K562 (cell line): ENCODE measurements at regions not wholly inside any gene's neighbourhood (a gene's known extent, or its start where the extent isn't known, plus 50 kb on each side); places are given as distances from the start of the nearest gene placed in this dataset.

Experiments used
- ATAC-seq: fragments of 200-7000 bp; cut with Tn5 transposase; 3 replicates; pipeline ENCODE4 v1.9.1; 2020; ENCODE audit warnings: moderate library complexity
- BruUV-seq: library from RNA; stranded (reverse); fragments of 400-500 nt; replicated peaks from 2 replicates; lab custom pipeline; 2021; lab: Mats Ljungman, UMichigan
- CTCF ChIA-PET: fragments of 300-600 bp; formaldehyde crosslinking; extraction: SDS; loops from one replicate; lab custom pipeline; 2021; ENCODE audit warnings: low intra/inter-chr PET ratio; lab: Yijun Ruan, JAX
- POLR2A ChIA-PET: fragments of 300-600, 350-650 bp; sonication (Branson Sonifier 250); formaldehyde crosslinking; extraction: SDS; loops from one replicate; lab custom pipeline; 2021; ENCODE audit warnings: antibody characterized with exemption, inconsistent platforms; lab: Yijun Ruan, JAX
- DNase-seq, 4 experiments: peaks; one replicate each; pipeline versions ENCODE4 v3.0.0 to v3.0.0-alpha.2; 2011 to 2018; ENCODE audit warnings: low spot score in 3 of 4, mixed read lengths in 3 of 4; ENCODE audit errors: extremely low read depth in 1 of 4
- FAIRE-seq: peaks from 2 replicates; lab custom pipeline; 2011; peaks lifted over from hg19 to GRCh38; lab: Jason Lieb, UNC
- H2AFZ ChIP-seq: 2 replicates; pipeline ENCODE4 v1.6.0; 2011; ENCODE audit warnings: low read depth, low read length, control low read depth, inconsistent platforms
- H3K27ac ChIP-seq: fragments of 200-600 bp; 3 replicates; pipeline ENCODE4 v1.8.0; 2011; ENCODE audit warnings: low read depth, mild to moderate bottlenecking, control low read depth, inconsistent platforms, low read length, moderate library complexity, mixed read lengths; ENCODE audit errors: extremely low read depth
- H3K27me3 ChIP-seq, 2 experiments: fragments of 300-600 bp in 1 of 2; 2 replicates in 1 of 2; 3 replicates in 1 of 2; pipeline versions ENCODE4 v1.6.0 to v1.8.0; 2011; ENCODE audit warnings: inconsistent platforms in 2 of 2, low read length in 2 of 2, mild to moderate bottlenecking in 1 of 2, mixed read lengths in 1 of 2, moderate library complexity in 1 of 2; ENCODE audit not compliant: control insufficient read depth in 2 of 2, insufficient read depth in 2 of 2
- H3K36me3 ChIP-seq: fragments of 300-600 bp; 3 replicates; pipeline ENCODE4 v1.8.0; 2011; ENCODE audit warnings: mild to moderate bottlenecking, low read length, inconsistent platforms; ENCODE audit not compliant: control insufficient read depth, insufficient read depth
- H3K4me1 ChIP-seq, 2 experiments: fragments of 200-600 bp in 1 of 2; replicated peaks in 1 of 2; 2 replicates in 1 of 2; 3 replicates in 1 of 2; pipeline versions ENCODE4 v1.5.1 to v1.8.0; 2011; ENCODE audit warnings: inconsistent platforms in 2 of 2, low read length in 2 of 2, mild to moderate bottlenecking in 1 of 2, mixed read lengths in 1 of 2, moderate library complexity in 1 of 2; ENCODE audit not compliant: control insufficient read depth in 2 of 2, insufficient read depth in 2 of 2
- H3K4me2 ChIP-seq: 2 replicates; pipeline ENCODE4 v1.6.1; 2011; ENCODE audit warnings: low read length, control low read depth, inconsistent platforms, mixed read lengths; ENCODE audit not compliant: insufficient read depth
- H3K4me3 ChIP-seq: fragments of 200-600 bp; sonication (generic), shearing (Covaris generic); 2 replicates; pipeline ENCODE4 v1.5.1; 2016; ENCODE audit warnings: control low read depth, inconsistent platforms
- H3K79me2 ChIP-seq: fragments of 200-600 bp; 3 replicates; pipeline ENCODE4 v1.8.0; 2011; ENCODE audit warnings: low read length, inconsistent platforms; ENCODE audit not compliant: control insufficient read depth, insufficient read depth
- H3K9ac ChIP-seq, 2 experiments: 2 replicates each; pipeline versions ENCODE4 v1.6.0 to v1.6.1; 2011; ENCODE audit warnings: low read depth in 2 of 2, low read length in 2 of 2, control low read depth in 1 of 2, inconsistent platforms in 1 of 2, mild to moderate bottlenecking in 1 of 2, mixed read lengths in 1 of 2; ENCODE audit not compliant: insufficient read depth in 1 of 2
- H3K9me1 ChIP-seq: one replicate; pipeline ENCODE4 v1.6.0; 2011; ENCODE audit warnings: inconsistent platforms, mild to moderate bottlenecking, low read length, moderate library complexity; ENCODE audit not compliant: control insufficient read depth, insufficient read depth
- H3K9me3 ChIP-seq: replicated peaks from 2 replicates; pipeline ENCODE4 v1.5.1; 2011; ENCODE audit warnings: low read depth, low read length, inconsistent platforms; ENCODE audit not compliant: control insufficient read depth, insufficient read depth
- H4K20me1 ChIP-seq: replicated peaks from 2 replicates; pipeline ENCODE4 v1.6.1; 2011; ENCODE audit warnings: low read length, inconsistent platforms, mixed read lengths; ENCODE audit not compliant: control insufficient read depth, insufficient read depth
- GMEB1 ChIP-seq: fragments of 250-450 bp; sonication (Bioruptor Pico); IDR thresholded peaks from 2 replicates; pipeline ENCODE4 v1.4.0; 2020; ENCODE audit warnings: mild to moderate bottlenecking
- MAX ChIP-seq: sonication (generic); formaldehyde crosslinking; IDR thresholded peaks from 2 replicates; pipeline ENCODE4 v1.9.0; 2022; ENCODE audit warnings: mild to moderate bottlenecking, missing genetic modification reagents
- ZMIZ1 ChIP-seq, 2 experiments: fragments of 150-350 bp in 1 of 2; IDR thresholded peaks; 2 replicates each; pipeline ENCODE4 v1.6.1; 2012 to 2016; ENCODE audit warnings: low read depth in 2 of 2, low read length in 2 of 2, mild to moderate bottlenecking in 1 of 2, moderate library complexity in 1 of 2
- ZNF717 ChIP-seq: fragments of 250-450 bp; sonication (Bioruptor Pico); IDR thresholded peaks from 2 replicates; pipeline ENCODE4 v1.5.0; 2021
- WGBS: fragments of 100-300 bp; shearing (Covaris generic); methylation state at CpG from one replicate; pipeline ENCODE4 v1.1.6; 2016; ENCODE audit warnings: low coverage, mixed read lengths; ENCODE audit not compliant: insufficient coverage; ENCODE audit errors: missing lambda C conversion rate; 5-methylcytosine and 5-hydroxymethylcytosine counted together
- in situ Hi-C: fragments of 300-500 bp; cut with MboI; formaldehyde crosslinking; loops from 4 replicates; pipeline ENCODE4 v1.15.0; 2018; ENCODE audit warnings: inconsistent platforms, mixed read lengths
- intact Hi-C: fragments of 100-400 bp; cut with micrococcal nuclease; formaldehyde crosslinking; loops from 2 replicates; pipeline ENCODE4 v1.14.2; 2022

- no peak overlapping the region for H3K9ac ChIP-seq
- H2AFZ ChIP-seq, result no peak overlapping the region
- in situ Hi-C loops (no loop called here), intact Hi-C loops (no loop called here)
- H3K36me3 ChIP-seq, result no peaks in the 10 kb centered on the region
- no peaks in the 10 kb centered on the region for H4K20me1 ChIP-seq
- no peaks in the 10 kb centered on the region for H3K79me2 ChIP-seq
- 40% methylated on average over 1 of the region's 1 CpG for WGBS
- BruUV-seq, result no TSS peak
- no peak overlapping the region for H3K4me2 ChIP-seq
- no peak overlapping the region for H3K27ac ChIP-seq
- no peaks in the 10 kb centered on the region; the same call in none of the 2 replicates for H3K9me3 ChIP-seq
- CTCF ChIA-PET, result no interaction called here
- no peak overlapping the region for H3K4me3 ChIP-seq
- DNase-seq, result no peak
- TF ChIP-seq GMEB1, result no peak
- TF ChIP-seq ZNF717 (CRISPR knock-in tag), result no peak
- TF ChIP-seq MAX, result no peak
- TF ChIP-seq ZMIZ1 (IDR thresholded peaks at IDR 0.05; ENCODE audit: low read depth in 2 of 2, low read length in 2 of 2), result no peak
- TF ChIP-seq, all 486 proteins: peak for 0
- POLR2A ChIA-PET, result no interaction called here
- FAIRE-seq (no peak), ATAC-seq (no peak)
- no peaks in the 10 kb centered on the region for H3K27me3 ChIP-seq
- no peaks in the 10 kb centered on the region for H3K9me1 ChIP-seq
- H3K4me1 ChIP-seq, result no peaks in the 10 kb centered on the region
Observed at GRCh38 chr7:81284576-81284975, 365.7 kb upstream of the SEMA3C start.
